ENCODE measurements at regions not wholly inside any gene's neighbourhood (a gene's known extent, or its start where the extent isn't known, plus 50 kb on each side); places are given as distances from the start of the nearest gene placed in this dataset.

- no peaks in the 10 kb centered on the region for H3K4me1 ChIP-seq (ENCODE audit: low read depth)
- no peak overlapping the region for H3K4me3 ChIP-seq
- ATAC-seq (no peak), DNase-seq (no peak)
- no peak for TF ChIP-seq CTCF (IDR thresholded peaks at IDR 0.05)
- no peaks in the 10 kb centered on the region for H3K36me3 ChIP-seq (ENCODE audit: low read depth)
- intact Hi-C loops (cut with DNase I, micrococcal nuclease), result loop anchor here in 1 of 2 donors (5.0 to 10.0 kb wide), 2 partner anchors 92 to 190 kb away; partner anchors contain the start of gene MAOA
- no peaks in the 10 kb centered on the region for H3K9me3 ChIP-seq
Observed at GRCh38 chrX:43564953-43565352, 91.1 kb upstream of the MAOA start.

- H3K9me3 ChIP-seq, result no peaks in the 10 kb centered on the region
- no peak overlapping the region for H3K4me3 ChIP-seq
- ATAC-seq (peak; percentile 42), DNase-seq (no peak)
- no peaks in the 10 kb centered on the region for H3K36me3 ChIP-seq (ENCODE audit: low read depth)
- intact Hi-C loops (cut with DNase I, micrococcal nuclease), result loop anchor here in 1 of 2 donors (10.0 kb wide), 1 partner anchor 189 kb away; no protein-coding TSS in a partner anchor
- TF ChIP-seq CTCF (IDR thresholded peaks at IDR 0.05), result no peak
- H3K4me1 ChIP-seq (ENCODE audit: low read depth), result no peaks in the 10 kb centered on the region
Observed at GRCh38 chrX:43566170-43566569, 89.9 kb upstream of the MAOA start.

GRCh38 chrX:43573441-43574015, 82.6 kb upstream of the MAOA start:
- Histone ChIP-seq H3K9me3 (no peaks in the 10 kb centered on the region), H3K36me3 (ENCODE audit: low read depth) (no peaks in the 10 kb centered on the region), H3K4me1 (ENCODE audit: low read depth) (no peaks in the 10 kb centered on the region), H3K4me3 (no peak overlapping the region)
- intact Hi-C loops (cut with DNase I, micrococcal nuclease), result no loop called here
- DNase-seq (no peak), ATAC-seq (peak; percentile 80)
- no peak for TF ChIP-seq CTCF (IDR thresholded peaks at IDR 0.05)

- no peaks in the 10 kb centered on the region for H3K9me3 ChIP-seq
- intact Hi-C loops (cut with DNase I, micrococcal nuclease), result no loop called here
Observed at GRCh38 chrX:43580621-43581020, 75.5 kb upstream of the MAOA start.

GRCh38 chrX:43581167-43581566, 74.9 kb upstream of the MAOA start:
- intact Hi-C loops (cut with DNase I, micrococcal nuclease), result no loop called here
- DNase-seq (no peak), ATAC-seq (no peak)
- TF ChIP-seq CTCF (IDR thresholded peaks at IDR 0.05), result no peak
- no peaks in the 10 kb centered on the region for H3K9me3 ChIP-seq
- H3K36me3 ChIP-seq (ENCODE audit: low read depth), result no peaks in the 10 kb centered on the region
- H3K4me1 ChIP-seq (ENCODE audit: low read depth), result no peaks in the 10 kb centered on the region
- no peak overlapping the region for H3K4me3 ChIP-seq

More at GRCh38 chrX:43580621-43581020, 75.5 kb upstream of the MAOA start:
- ATAC-seq, result no peak
- Histone ChIP-seq H3K4me3 (no peak overlapping the region), H3K36me3 (ENCODE audit: low read depth) (no peaks in the 10 kb centered on the region), H3K4me1 (ENCODE audit: low read depth) (no peaks in the 10 kb centered on the region)
- DNase-seq, result no peak
- no peak for TF ChIP-seq CTCF (IDR thresholded peaks at IDR 0.05)

All from mucosa of descending colon (tissue), 3 donors.